ENCODE measurements at regions not wholly inside any gene's neighbourhood (a gene's known extent, or its start where the extent isn't known, plus 50 kb on each side); places are given as distances from the start of the nearest gene placed in this dataset.

- TF ChIP-seq EZH2 (IDR thresholded peaks at IDR 0.05; ENCODE audit: borderline replicate concordance, low read depth, low read length, poor library complexity, severe bottlenecking) (no peak), CTCF (conservative IDR thresholded peaks at IDR 0.05; ENCODE audit: low read depth, low read length) (no peak)
These were observed 124.7 kb upstream of the NALF2 start for GRCh38 chrX:69379412-69379811.

Data from A673 (cell line).